ENCODE measurements at regions not wholly inside any gene's neighbourhood (a gene's known extent, or its start where the extent isn't known, plus 50 kb on each side); places are given as distances from the start of the nearest gene placed in this dataset.

- Mint-ChIP-seq H3K27ac (ENCODE audit: unreplicated experiment) (peak overlapping the region; percentile 5), H3K36me3 (ENCODE audit: unreplicated experiment) (peaks cover 5% of the 10 kb centered on the region), H3K27me3 (ENCODE audit: unreplicated experiment) (peaks cover 8% of the 10 kb centered on the region), H3K4me3 (ENCODE audit: unreplicated experiment) (no peak overlapping the region), H3K4me1 (ENCODE audit: low read depth, unreplicated experiment) (peaks cover 8% of the 10 kb centered on the region), H3K9me3 (ENCODE audit: unreplicated experiment) (peaks cover 3% of the 10 kb centered on the region)
- DNase-seq, result peak; percentile 28
- no peak for TF ChIP-seq CTCF (IDR thresholded peaks at IDR 0.05; ENCODE audit: partially characterized antibody, unreplicated experiment)
These were observed 217.8 kb downstream of the KIF26A start for GRCh38 chr14:104356020-104356737.

GRCh38 chr14:104356738-104357688 lies 218.6 kb downstream of the KIF26A start:
- peaks cover 8% of the 10 kb centered on the region for H3K4me1 Mint-ChIP-seq (ENCODE audit: low read depth, unreplicated experiment)
- peaks cover 8% of the 10 kb centered on the region for H3K27me3 Mint-ChIP-seq (ENCODE audit: unreplicated experiment)
- DNase-seq, result no peak
- no peak for TF ChIP-seq CTCF (IDR thresholded peaks at IDR 0.05; ENCODE audit: partially characterized antibody, unreplicated experiment)
- no peak overlapping the region for H3K27ac Mint-ChIP-seq (ENCODE audit: unreplicated experiment)
- no peak overlapping the region for H3K4me3 Mint-ChIP-seq (ENCODE audit: unreplicated experiment)
- H3K36me3 Mint-ChIP-seq (ENCODE audit: unreplicated experiment), result peaks cover 5% of the 10 kb centered on the region
- H3K9me3 Mint-ChIP-seq (ENCODE audit: unreplicated experiment), result peaks cover 3% of the 10 kb centered on the region

- peaks cover 8% of the 10 kb centered on the region for H3K27me3 Mint-ChIP-seq (ENCODE audit: unreplicated experiment)
- no peak for TF ChIP-seq CTCF (IDR thresholded peaks at IDR 0.05; ENCODE audit: partially characterized antibody, unreplicated experiment)
These were observed 219.5 kb downstream of the KIF26A start for GRCh38 chr14:104357689-104358527.

GRCh38 chr14:104358528-104359300 lies 220.3 kb downstream of the KIF26A start:
- H3K4me1 Mint-ChIP-seq (ENCODE audit: low read depth, unreplicated experiment), result peaks cover 8% of the 10 kb centered on the region

More at GRCh38 chr14:104357689-104358527, 219.5 kb downstream of the KIF26A start:
- peaks cover 2% of the 10 kb centered on the region for H3K9me3 Mint-ChIP-seq (ENCODE audit: unreplicated experiment)
- H3K4me1 Mint-ChIP-seq (ENCODE audit: low read depth, unreplicated experiment), result peaks cover 8% of the 10 kb centered on the region
- H3K27ac Mint-ChIP-seq (ENCODE audit: unreplicated experiment), result no peak overlapping the region
- H3K36me3 Mint-ChIP-seq (ENCODE audit: unreplicated experiment), result no peaks in the 10 kb centered on the region
- no peak for DNase-seq
- no peak overlapping the region for H3K4me3 Mint-ChIP-seq (ENCODE audit: unreplicated experiment)

More at GRCh38 chr14:104358528-104359300, 220.3 kb downstream of the KIF26A start:
- Mint-ChIP-seq H3K9me3 (ENCODE audit: unreplicated experiment) (peaks cover 2% of the 10 kb centered on the region), H3K36me3 (ENCODE audit: unreplicated experiment) (no peaks in the 10 kb centered on the region), H3K27me3 (ENCODE audit: unreplicated experiment) (peaks cover 8% of the 10 kb centered on the region), H3K27ac (ENCODE audit: unreplicated experiment) (no peak overlapping the region), H3K4me3 (ENCODE audit: unreplicated experiment) (no peak overlapping the region)
- DNase-seq, result peak; percentile 10
- TF ChIP-seq CTCF (IDR thresholded peaks at IDR 0.05; ENCODE audit: partially characterized antibody, unreplicated experiment), result no peak

Data from glutamatergic neuron (in vitro differentiated cells).